ENCODE measurements at regions not wholly inside any gene's neighbourhood (a gene's known extent, or its start where the extent isn't known, plus 50 kb on each side); places are given as distances from the start of the nearest gene placed in this dataset.
"Not testable (repeated sequence)": the region's sequence is repeated elsewhere in the genome, so short reads cannot be mapped to it uniquely, and the experiment has no call there.

DNA sequence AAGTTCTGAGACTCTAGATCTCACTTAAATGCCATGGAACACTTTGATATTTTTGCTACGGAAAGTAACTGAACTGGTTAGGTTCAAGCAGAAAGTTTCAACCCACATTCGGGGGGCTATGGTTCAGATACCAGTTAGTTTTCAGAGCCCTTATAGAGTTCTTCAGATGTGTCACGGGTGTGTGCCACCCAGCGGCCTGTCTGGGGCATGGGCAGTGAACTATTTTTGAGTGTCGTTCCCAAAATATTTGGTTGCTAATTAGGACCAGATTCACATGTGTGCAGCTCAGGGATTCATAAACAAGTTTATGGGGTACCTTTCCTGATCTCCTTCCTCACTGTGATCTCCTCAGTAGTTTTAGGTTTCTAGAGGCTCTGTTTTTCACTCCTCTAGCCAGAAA lies 271.9 kb downstream of the C7orf25 start:
- TF ChIP-seq, protein P1, sequence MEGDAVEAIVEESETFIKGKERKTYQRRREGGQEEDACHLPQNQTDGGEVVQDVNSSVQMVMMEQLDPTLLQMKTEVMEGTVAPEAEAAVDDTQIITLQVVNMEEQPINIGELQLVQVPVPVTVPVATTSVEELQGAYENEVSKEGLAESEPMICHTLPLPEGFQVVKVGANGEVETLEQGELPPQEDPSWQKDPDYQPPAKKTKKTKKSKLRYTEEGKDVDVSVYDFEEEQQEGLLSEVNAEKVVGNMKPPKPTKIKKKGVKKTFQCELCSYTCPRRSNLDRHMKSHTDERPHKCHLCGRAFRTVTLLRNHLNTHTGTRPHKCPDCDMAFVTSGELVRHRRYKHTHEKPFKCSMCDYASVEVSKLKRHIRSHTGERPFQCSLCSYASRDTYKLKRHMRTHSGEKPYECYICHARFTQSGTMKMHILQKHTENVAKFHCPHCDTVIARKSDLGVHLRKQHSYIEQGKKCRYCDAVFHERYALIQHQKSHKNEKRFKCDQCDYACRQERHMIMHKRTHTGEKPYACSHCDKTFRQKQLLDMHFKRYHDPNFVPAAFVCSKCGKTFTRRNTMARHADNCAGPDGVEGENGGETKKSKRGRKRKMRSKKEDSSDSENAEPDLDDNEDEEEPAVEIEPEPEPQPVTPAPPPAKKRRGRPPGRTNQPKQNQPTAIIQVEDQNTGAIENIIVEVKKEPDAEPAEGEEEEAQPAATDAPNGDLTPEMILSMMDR (IDR thresholded peaks at IDR 0.05): no peak
- TF ChIP-seq POLR2A (IDR thresholded peaks at IDR 0.05): no peak
- 48 to 68% methylated on average over 5 of the region's 5 CpGs for WGBS, 2 donors
- DNase-seq: no peak

GRCh38 chr7:42636380-42636779 lies 275.5 kb downstream of the C7orf25 start:
- H3K27me3 ChIP-seq; DNase-seq; H3K36me3 ChIP-seq (replicated peaks in 1 of 2; ENCODE audit: insufficient read depth in 1 of 2, low read depth in 2 of 2); H3K27ac ChIP-seq; H3K4me3 ChIP-seq; H3K4me1 ChIP-seq; H3K9me3 ChIP-seq; ATAC-seq; intact Hi-C loops (cut with DNase I): not testable (repeated sequence)
- WGBS, 2 donors: 62 to 80% methylated on average over 10 to 11 of the region's 11 CpGs

More for the DNA sequence above, 271.9 kb downstream of the C7orf25 start:
- no peak overlapping the region for H3K27ac ChIP-seq
- H3K36me3 ChIP-seq (replicated peaks in 1 of 2; ENCODE audit: insufficient read depth in 1 of 2, low read depth in 2 of 2): no peaks in the 10 kb centered on the region
- no peak overlapping the region for H3K4me3 ChIP-seq
- H3K4me1 ChIP-seq: no peaks in the 10 kb centered on the region
- H3K9me3 ChIP-seq: no peaks in the 10 kb centered on the region
- no peak for ATAC-seq
- H3K27me3 ChIP-seq: no peaks in the 10 kb centered on the region
- intact Hi-C loops (cut with DNase I): no loop called here

DNA sequence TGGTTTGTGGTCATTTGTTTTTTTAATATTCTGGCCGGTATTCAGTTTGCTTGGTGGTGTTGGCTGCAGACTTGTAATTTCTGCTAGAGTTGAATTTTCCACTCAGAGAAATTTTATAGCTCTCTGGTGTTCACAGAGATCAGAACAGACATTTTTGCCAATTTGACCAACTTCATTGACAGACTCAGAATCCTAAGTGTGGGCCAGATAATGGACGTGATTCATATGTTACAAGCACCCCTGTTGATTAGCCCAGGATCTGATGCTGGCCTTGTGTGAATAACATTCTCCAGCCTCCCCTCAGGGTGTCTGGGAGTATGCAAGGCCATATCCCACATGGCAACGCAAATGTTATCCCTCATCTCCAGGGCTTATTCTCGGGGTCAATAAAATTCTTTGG lies 283.8 kb downstream of the C7orf25 start:
- H3K4me1 ChIP-seq: no peaks in the 10 kb centered on the region
- 47 to 49% methylated on average over 4 of the region's 4 CpGs for WGBS, 2 donors

DNA sequence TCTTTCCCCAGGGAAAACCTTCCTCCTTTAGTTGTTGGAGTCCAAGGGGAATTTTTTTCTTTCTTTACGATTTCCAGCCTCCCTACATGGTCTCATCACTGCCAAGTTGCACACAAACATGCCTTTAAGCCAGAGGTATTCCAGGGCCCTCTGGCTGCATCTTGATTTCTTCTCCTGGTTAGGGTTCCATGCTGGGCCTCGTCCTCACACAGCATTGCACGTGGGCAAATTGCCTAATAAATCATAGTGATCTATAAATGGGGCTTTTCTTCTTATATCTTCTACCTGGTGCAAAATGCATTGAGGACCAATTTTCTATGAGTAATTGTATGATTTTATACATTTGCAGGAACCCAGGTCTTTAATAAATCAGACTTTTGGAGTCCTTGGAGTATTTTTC lies 284.2 kb downstream of the C7orf25 start:
- Histone ChIP-seq H3K36me3 (replicated peaks in 1 of 2; ENCODE audit: insufficient read depth in 1 of 2, low read depth in 2 of 2) (no peaks in the 10 kb centered on the region), H3K9me3 (no peaks in the 10 kb centered on the region)
- 40 to 47% methylated on average over 3 of the region's 3 CpGs for WGBS, 2 donors

More for the DNA sequence above, 283.8 kb downstream of the C7orf25 start:
- ATAC-seq (no peak), DNase-seq (no peak)
- no peaks in the 10 kb centered on the region for H3K9me3 ChIP-seq
- no peak overlapping the region for H3K27ac ChIP-seq
- no peaks in the 10 kb centered on the region for H3K27me3 ChIP-seq
- H3K36me3 ChIP-seq (replicated peaks in 1 of 2; ENCODE audit: insufficient read depth in 1 of 2, low read depth in 2 of 2): no peaks in the 10 kb centered on the region
- H3K4me3 ChIP-seq: no peak overlapping the region
- intact Hi-C loops (cut with DNase I): no loop called here
- TF ChIP-seq, protein P1 (IDR thresholded peaks at IDR 0.05): no peak
- no peak for TF ChIP-seq POLR2A (IDR thresholded peaks at IDR 0.05)

DNA sequence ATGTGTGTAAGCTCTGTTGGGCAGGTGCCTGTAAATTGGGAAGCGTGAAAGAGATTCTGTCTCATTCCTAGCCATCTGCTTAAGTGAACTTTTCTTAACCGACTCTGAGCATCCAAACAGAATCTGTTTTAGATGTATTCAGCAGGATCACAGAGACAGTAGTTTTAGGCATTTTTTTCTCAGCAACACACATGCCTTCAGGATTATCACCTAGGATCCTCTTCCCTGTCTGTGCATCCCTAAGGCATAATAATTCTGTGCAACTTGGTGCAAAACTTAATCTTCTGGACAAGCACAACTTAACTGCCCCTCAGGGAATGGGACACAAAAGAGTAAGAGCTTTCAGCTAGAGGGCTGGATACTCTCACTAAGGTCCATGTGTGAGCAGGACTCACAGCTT lies 284.8 kb downstream of the C7orf25 start:
- WGBS, 2 donors: 58 to 62% methylated on average over 2 of the region's 2 CpGs
- Histone ChIP-seq H3K27me3 (no peaks in the 10 kb centered on the region), H3K4me1 (no peaks in the 10 kb centered on the region), H3K36me3 (replicated peaks in 1 of 2; ENCODE audit: insufficient read depth in 1 of 2, low read depth in 2 of 2) (no peaks in the 10 kb centered on the region), H3K27ac (no peak overlapping the region), H3K9me3 (no peaks in the 10 kb centered on the region), H3K4me3 (no peak overlapping the region)
- DNase-seq (no peak), ATAC-seq (no peak)
- intact Hi-C loops (cut with DNase I): no loop called here
- TF ChIP-seq, protein P1 (IDR thresholded peaks at IDR 0.05): no peak
- TF ChIP-seq POLR2A (IDR thresholded peaks at IDR 0.05): no peak

More for the DNA sequence above, 284.2 kb downstream of the C7orf25 start:
- intact Hi-C loops (cut with DNase I): no loop called here
- TF ChIP-seq, protein P1 (IDR thresholded peaks at IDR 0.05): no peak
- TF ChIP-seq POLR2A (IDR thresholded peaks at IDR 0.05): no peak
- DNase-seq (no peak), ATAC-seq (no peak)
- H3K4me3 ChIP-seq: no peak overlapping the region
- no peaks in the 10 kb centered on the region for H3K4me1 ChIP-seq
- H3K27me3 ChIP-seq: no peaks in the 10 kb centered on the region
- H3K27ac ChIP-seq: no peak overlapping the region

Data from body of pancreas (tissue), 4 donors.